SJSA1 (cell line): ENCODE measurements at regions not wholly inside any gene's neighbourhood (a gene's known extent, or its start where the extent isn't known, plus 50 kb on each side); places are given as distances from the start of the nearest gene placed in this dataset.
A peak's percentile ranks its signal among the peaks of the same experiment; 100 is the strongest.
"Not testable (repeated sequence)": the region's sequence is repeated elsewhere in the genome, so short reads cannot be mapped to it uniquely, and the experiment has no call there.

Experiments
- DNase-seq, 2 experiments: peaks; one replicate each; pipeline ENCODE4 v3.0.0-alpha.2; 2015 to 2020; ENCODE audit warnings: low spot score in 2 of 2, low read depth in 1 of 2
- H3K27ac ChIP-seq: fragments of 250-450 bp; sonication (Bioruptor Pico); 2 replicates; pipeline ENCODE4 v1.5.1; 2020; ENCODE audit warnings: mild to moderate bottlenecking, moderate library complexity
- H3K27me3 ChIP-seq: fragments of 250-450 bp; sonication (Bioruptor Pico); replicated peaks from 2 replicates; pipeline ENCODE4 v1.5.1; 2020; ENCODE audit warnings: mild to moderate bottlenecking, moderate library complexity
- H3K36me3 ChIP-seq: fragments of 250-450 bp; sonication (Bioruptor Pico); 2 replicates; pipeline ENCODE4 v1.5.1; 2020; ENCODE audit warnings: mild to moderate bottlenecking
- H3K4me1 ChIP-seq: fragments of 250-450 bp; sonication (Bioruptor Pico); replicated peaks from 2 replicates; pipeline ENCODE4 v1.6.1; 2021; ENCODE audit warnings: mild to moderate bottlenecking
- H3K4me3 ChIP-seq: fragments of 250-450 bp; sonication (Bioruptor Pico); 2 replicates; pipeline ENCODE4 v1.5.1; 2020; ENCODE audit warnings: mild to moderate bottlenecking
- H3K9me3 ChIP-seq: fragments of 250-450 bp; sonication (Bioruptor Pico); replicated peaks from 2 replicates; pipeline ENCODE4 v1.5.1; 2020; ENCODE audit warnings: mild to moderate bottlenecking

DNA sequence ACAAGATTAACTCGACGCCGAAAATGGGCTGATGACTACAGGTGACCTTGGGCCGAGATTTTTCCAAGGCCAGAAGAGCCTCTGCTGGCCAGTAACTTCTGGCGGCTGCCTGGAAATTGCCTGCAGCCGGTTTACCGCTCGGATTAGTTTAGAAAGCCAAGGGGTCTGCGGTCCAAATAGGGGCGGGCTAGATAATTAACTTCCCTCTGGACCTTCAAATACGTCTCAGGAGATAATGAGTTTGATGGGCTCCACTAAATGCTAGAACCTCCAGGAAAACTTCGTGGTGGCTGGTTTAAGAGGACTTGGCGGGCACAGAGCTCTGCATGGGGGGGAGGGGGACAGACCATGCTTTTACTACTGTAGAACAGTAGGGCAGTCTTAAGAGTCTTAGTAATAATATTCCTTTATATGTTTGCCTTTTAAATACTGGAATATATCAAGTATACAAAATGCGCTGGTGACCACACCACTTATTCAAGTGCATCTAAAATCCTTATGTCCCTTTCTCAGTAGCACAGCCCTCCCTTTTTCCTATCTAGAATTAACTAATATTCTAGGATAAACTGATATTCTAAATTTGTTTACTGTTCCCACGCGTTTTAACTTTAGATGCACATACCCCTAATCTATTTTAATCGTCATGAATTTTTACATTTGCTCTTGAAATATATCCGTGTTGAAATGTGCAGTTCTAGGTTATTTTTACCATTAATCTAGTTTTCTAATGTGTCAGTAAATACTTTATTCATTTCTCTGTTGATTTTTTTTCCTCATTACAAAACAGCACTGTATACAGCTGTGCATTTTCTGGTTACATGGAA is 107.5 kb upstream of the PRSS16 start:
- Histone ChIP-seq H3K36me3 (peaks cover 24% of the 10 kb centered on the region), H3K27me3 (no peaks in the 10 kb centered on the region), H3K4me3 (no peak overlapping the region), H3K27ac (no peak overlapping the region), H3K4me1 (peaks cover 5% of the 10 kb centered on the region; the same call in 1 of the 2 replicates), H3K9me3 (no peaks in the 10 kb centered on the region)
- DNase-seq, result no peak

GRCh38 chr6:27140999-27141528 is 106.4 kb upstream of the PRSS16 start:
- Histone ChIP-seq H3K4me1 (peaks cover 5% of the 10 kb centered on the region; the same call in 1 of the 2 replicates), H3K36me3 (peaks cover 24% of the 10 kb centered on the region), H3K27ac (no peak overlapping the region), H3K27me3 (no peaks in the 10 kb centered on the region), H3K4me3 (no peak overlapping the region), H3K9me3 (no peaks in the 10 kb centered on the region)
- no peak for DNase-seq

DNA sequence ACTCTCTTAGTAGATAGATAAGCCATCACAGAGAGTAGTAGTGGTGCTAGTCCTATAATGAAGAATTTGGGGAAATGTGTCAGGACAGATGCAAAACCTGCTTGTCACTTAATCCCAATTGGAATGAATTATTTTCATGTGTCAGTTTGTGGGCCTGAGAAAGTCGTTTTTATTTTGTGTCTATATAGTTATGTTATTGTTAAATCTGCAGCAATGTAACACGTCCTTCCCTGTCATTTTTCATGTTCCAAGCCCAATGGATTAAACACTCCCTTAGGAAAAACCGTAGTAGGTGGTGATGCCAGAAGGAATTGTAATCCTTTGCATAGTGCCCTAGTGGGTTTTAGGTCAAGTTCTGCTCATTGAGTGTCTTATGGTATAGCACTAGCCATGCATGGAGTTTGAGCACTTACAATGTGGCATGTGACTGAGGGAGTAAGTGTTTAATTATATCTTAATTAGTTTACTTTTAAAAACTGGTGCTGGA is 105.9 kb upstream of the PRSS16 start:
- Histone ChIP-seq H3K4me3 (no peak overlapping the region), H3K4me1 (peaks cover 5% of the 10 kb centered on the region; the same call in 1 of the 2 replicates), H3K27me3 (no peaks in the 10 kb centered on the region), H3K27ac (no peak overlapping the region), H3K36me3 (peaks cover 24% of the 10 kb centered on the region), H3K9me3 (no peaks in the 10 kb centered on the region)
- DNase-seq, result no peak

GRCh38 chr6:27143020-27143388 is 104.5 kb upstream of the PRSS16 start:
- H3K36me3 ChIP-seq, result peaks cover 12% of the 10 kb centered on the region
- not testable (repeated sequence) for DNase-seq, H3K9me3 ChIP-seq, H3K4me1 ChIP-seq, H3K27me3 ChIP-seq, H3K4me3 ChIP-seq, H3K27ac ChIP-seq

- H3K9me3 ChIP-seq, result no peaks in the 10 kb centered on the region
- peaks cover 10% of the 10 kb centered on the region; the same call in 1 of the 2 replicates for H3K4me1 ChIP-seq
- H3K27me3 ChIP-seq, result no peaks in the 10 kb centered on the region
- peaks cover 6% of the 10 kb centered on the region for H3K36me3 ChIP-seq
- H3K4me3 ChIP-seq, result no peak overlapping the region
- H3K27ac ChIP-seq, result no peak overlapping the region
- DNase-seq, result no peak
Measured at GRCh38 chr6:27143474-27144026, 104.0 kb upstream of the PRSS16 start.

DNA sequence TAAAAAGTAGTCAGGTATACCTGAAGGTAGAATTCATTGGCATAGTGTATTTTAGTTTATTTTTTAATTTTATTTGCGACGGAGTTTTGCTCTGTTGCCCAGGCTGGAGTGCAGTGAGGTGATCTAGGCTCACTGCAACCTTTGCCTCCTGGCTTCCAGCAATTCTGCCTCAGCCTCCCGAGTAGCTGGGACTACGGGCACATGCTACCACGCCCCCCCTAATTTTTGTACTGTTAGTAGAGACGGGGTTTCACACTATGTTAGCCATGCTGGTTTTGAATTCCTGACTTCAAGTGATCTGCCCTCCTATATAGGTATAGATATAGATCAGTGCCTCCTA is 102.8 kb upstream of the PRSS16 start:
- H3K36me3 ChIP-seq, result peaks cover 5% of the 10 kb centered on the region; the same call in 1 of the 2 replicates
- peak in 1 of 2 experiments; percentile 10 for DNase-seq
- no peaks in the 10 kb centered on the region for H3K9me3 ChIP-seq
- peaks cover 10% of the 10 kb centered on the region; the same call in 1 of the 2 replicates for H3K4me1 ChIP-seq
- H3K4me3 ChIP-seq, result peak overlapping the region; percentile 52
- no peaks in the 10 kb centered on the region for H3K27me3 ChIP-seq
- no peak overlapping the region for H3K27ac ChIP-seq

DNA sequence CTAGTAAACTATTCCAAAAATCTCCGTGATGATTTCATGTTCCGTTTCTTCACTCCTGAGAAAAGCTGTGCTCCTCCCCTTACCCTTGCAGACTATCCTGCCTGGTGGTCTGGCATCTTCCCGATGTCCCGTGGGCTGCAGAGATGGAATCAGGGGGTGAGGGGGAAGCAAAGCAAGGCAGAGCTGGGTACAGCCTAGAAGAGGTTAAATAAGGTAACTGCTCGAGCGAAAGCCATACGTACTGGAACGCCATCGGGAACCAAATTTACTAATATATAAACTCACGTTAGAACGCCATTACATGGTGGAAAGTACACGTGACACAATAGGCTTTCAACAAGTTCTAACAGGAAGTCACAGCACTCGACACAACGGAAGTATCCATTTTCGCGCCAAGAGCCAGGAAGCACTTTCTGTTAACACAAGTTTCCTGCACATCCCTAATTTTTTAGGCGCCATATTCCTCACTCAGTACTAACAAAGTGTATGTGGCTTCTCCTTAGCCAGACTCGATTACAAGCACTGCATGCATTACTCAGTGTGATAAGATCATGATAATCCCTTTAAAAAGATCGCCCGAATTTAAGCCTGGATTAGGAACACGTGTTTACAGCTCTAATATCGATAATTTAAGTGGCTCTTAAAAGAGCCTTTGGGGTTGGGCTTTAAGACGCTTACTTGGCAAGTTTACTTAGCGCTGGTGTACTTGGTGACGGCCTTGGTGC is 101.6 kb upstream of the PRSS16 start:
- peak; percentile 83 to 88 for DNase-seq
- Histone ChIP-seq H3K27ac (peak overlapping the region; percentile 92), H3K4me1 (peaks cover 10% of the 10 kb centered on the region; the same call in 1 of the 2 replicates), H3K9me3 (no peaks in the 10 kb centered on the region), H3K4me3 (peak overlapping the region; percentile 52), H3K36me3 (peaks cover 5% of the 10 kb centered on the region; the same call in 1 of the 2 replicates), H3K27me3 (no peaks in the 10 kb centered on the region)

GRCh38 chr6:27146456-27146705 is 101.1 kb upstream of the PRSS16 start:
- H3K27me3 ChIP-seq, H3K36me3 ChIP-seq, H3K4me1 ChIP-seq, H3K9me3 ChIP-seq, DNase-seq: not testable (repeated sequence)
- peak overlapping the region; percentile 92 for H3K27ac ChIP-seq
- H3K4me3 ChIP-seq, result peak overlapping the region; percentile 52

DNA sequence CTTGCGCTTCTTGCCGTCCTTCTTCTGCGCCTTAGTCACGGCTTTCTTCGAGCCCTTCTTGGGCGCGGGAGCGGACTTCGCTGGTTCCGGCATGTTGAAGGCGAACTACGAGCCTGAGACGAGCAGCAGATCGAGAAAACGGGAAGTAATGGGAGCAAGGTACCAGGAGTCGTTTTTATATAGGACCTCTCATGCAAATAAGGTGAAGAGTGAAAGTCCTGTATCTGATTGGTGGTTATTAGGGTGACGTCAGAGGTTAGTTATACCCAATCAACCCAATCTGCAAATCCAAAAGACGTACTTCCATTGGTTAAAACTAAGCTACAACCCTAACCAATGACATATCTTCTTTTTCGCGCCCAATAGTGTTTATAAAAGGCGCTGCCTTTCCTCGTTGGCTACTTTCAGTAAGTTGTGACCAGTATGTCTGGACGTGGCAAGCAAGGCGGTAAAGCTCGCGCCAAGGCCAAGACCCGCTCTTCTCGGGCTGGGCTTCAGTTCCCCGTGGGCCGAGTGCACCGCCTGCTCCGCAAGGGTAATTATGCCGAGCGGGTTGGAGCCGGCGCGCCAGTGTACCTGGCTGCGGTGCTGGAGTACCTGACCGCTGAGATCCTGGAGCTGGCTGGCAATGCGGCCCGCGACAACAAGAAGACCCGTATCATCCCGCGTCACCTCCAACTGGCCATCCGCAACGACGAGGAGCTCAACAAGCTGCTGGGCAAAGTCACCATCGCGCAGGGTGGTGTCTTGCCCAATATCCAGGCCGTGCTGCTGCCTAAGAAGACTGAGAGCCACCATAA is 100.6 kb upstream of the PRSS16 start:
- H3K27ac ChIP-seq, result peak overlapping the region; percentile 92
- H3K4me3 ChIP-seq, result peak overlapping the region; percentile 52
- H3K4me1 ChIP-seq, result peaks cover 10% of the 10 kb centered on the region; the same call in 1 of the 2 replicates
- no peaks in the 10 kb centered on the region for H3K36me3 ChIP-seq
- DNase-seq, result peak; percentile 86 to 98
- no peaks in the 10 kb centered on the region for H3K27me3 ChIP-seq
- no peaks in the 10 kb centered on the region for H3K9me3 ChIP-seq

DNA sequence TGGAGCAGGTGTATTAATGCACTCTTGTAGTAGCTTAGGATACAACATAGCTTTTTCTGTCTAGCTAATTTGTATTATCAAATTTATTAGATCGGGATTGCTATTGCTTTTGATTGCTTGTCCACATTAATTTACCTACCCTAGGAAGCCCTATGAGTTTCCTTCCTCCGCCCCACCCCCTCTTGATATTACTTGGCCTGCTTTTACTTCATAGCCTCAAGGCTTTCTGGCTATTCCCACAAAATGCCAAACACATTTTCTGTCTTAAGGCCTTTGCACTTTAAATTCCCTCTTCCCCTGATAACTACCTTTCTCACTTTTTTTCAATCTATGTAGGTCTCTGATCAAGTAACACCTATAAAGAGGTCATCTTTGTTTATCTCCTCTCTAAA is 99.1 kb upstream of the PRSS16 start:
- no peak for DNase-seq
- H3K36me3 ChIP-seq, result no peaks in the 10 kb centered on the region
- H3K27me3 ChIP-seq, result no peaks in the 10 kb centered on the region
- no peaks in the 10 kb centered on the region for H3K9me3 ChIP-seq
- H3K4me3 ChIP-seq, result no peak overlapping the region
- peaks cover 10% of the 10 kb centered on the region; the same call in 1 of the 2 replicates for H3K4me1 ChIP-seq
- H3K27ac ChIP-seq, result no peak overlapping the region

- DNase-seq, result no peak
- Histone ChIP-seq H3K4me1 (peaks cover 10% of the 10 kb centered on the region; the same call in 1 of the 2 replicates), H3K4me3 (no peak overlapping the region), H3K36me3 (no peaks in the 10 kb centered on the region), H3K27ac (no peak overlapping the region), H3K9me3 (no peaks in the 10 kb centered on the region), H3K27me3 (no peaks in the 10 kb centered on the region)
Measured at GRCh38 chr6:27149150-27149549, 98.4 kb upstream of the PRSS16 start.

DNA sequence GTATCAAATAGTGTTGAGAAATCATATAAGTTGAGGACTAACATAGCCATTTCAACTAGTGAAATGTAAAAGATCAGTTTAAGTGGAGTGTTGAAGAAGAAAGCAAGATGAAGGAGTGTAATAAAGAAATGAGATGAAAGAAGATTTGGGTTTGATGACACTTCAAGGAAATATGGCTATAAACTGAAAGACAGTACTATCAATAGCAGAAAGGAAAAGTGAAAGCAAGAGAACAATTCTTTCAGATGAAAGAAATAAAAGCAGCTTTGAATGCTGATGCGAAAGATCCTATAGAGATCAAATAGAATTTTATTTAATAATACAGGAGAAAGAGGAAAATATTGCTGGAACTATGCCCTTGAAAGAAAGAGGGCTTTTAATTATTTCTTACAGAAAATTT is 92.8 kb upstream of the PRSS16 start:
- Histone ChIP-seq H3K9me3 (no peaks in the 10 kb centered on the region), H3K4me1 (0 out of 2 replicates have a peak, but pooled peaks cover 3% of the 10 kb centered on the region), H3K27ac (no peak overlapping the region), H3K27me3 (no peaks in the 10 kb centered on the region), H3K4me3 (no peak overlapping the region), H3K36me3 (no peaks in the 10 kb centered on the region)
- no peak for DNase-seq

DNA sequence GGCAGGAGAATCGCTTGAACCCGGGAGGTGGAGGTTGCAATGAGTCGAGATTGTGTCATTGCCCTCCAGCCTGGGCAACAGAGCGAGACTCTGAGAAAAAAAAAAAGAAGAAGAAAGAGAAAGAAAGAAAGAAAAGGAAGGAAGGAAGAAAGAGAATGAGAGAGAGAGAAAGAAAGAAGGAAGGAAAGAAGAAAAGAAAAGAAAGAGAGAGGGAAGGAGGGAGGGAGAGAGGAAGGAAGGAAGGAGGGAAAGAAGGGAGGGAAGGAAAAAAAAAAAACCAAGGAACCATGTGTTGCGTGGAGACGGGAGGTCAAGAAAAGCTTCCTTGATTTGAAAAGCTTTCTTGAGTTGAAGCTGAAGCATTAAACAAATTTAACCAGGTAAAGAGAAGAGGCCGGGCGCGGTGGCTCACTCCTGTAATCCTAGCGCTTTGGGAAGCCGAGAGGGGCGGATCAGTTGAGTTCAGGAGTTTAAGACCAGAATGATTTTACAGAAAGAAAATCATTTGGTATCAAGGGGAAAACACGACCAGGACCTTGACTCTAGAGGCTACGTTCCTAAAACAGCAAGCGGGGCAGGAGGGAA is 90.5 kb upstream of the PRSS16 start:
- DNase-seq, result no peak
- Histone ChIP-seq H3K27ac (no peak overlapping the region), H3K4me3 (peak overlapping the region; percentile 36), H3K27me3 (no peaks in the 10 kb centered on the region), H3K9me3 (no peaks in the 10 kb centered on the region), H3K36me3 (no peaks in the 10 kb centered on the region), H3K4me1 (0 out of 2 replicates have a peak, but pooled peaks cover 3% of the 10 kb centered on the region)
